HepG2 (cell line): ENCODE measurements at regions not wholly inside any gene's neighbourhood (a gene's known extent, or its start where the extent isn't known, plus 50 kb on each side); places are given as distances from the start of the nearest gene placed in this dataset.

Experiments used
- ATAC-seq: fragments of 200-7000 bp; cut with Tn5 transposase; 3 replicates; pipeline ENCODE4 v1.9.1; 2020; ENCODE audit warnings: mild to moderate bottlenecking, moderate library complexity
- BruUV-seq: library from RNA; stranded (reverse); fragments of 400-500 nt; replicated peaks from 2 replicates; lab custom pipeline; 2021; lab: Mats Ljungman, UMichigan
- CTCF ChIA-PET: fragments of 300-600 bp; formaldehyde crosslinking; extraction: SDS; loops from one replicate; lab custom pipeline; 2021; ENCODE audit warnings: low total read pairs, inconsistent platforms, low intra/inter-chr PET ratio; lab: Yijun Ruan, JAX
- POLR2A ChIA-PET: fragments of 350-600 bp; sonication (Branson Sonifier 250); formaldehyde crosslinking; loops from one replicate; lab custom pipeline; 2020; ENCODE audit warnings: antibody characterized with exemption, inconsistent platforms; lab: Yijun Ruan, JAX
- DNase-seq: peaks from one replicate; pipeline ENCODE4 v3.0.0-alpha.2; 2015; ENCODE audit warnings: low spot score
- FAIRE-seq: peaks from 3 replicates; lab custom pipeline; 2011; peaks lifted over from hg19 to GRCh38; lab: Jason Lieb, UNC
- H2AFZ ChIP-seq: one replicate; pipeline ENCODE4 v1.6.1; 2011; ENCODE audit warnings: low read length, inconsistent platforms
- H3K27ac ChIP-seq: fragments of 300-600 bp; 3 replicates; pipeline ENCODE4 v1.8.0; 2011; ENCODE audit warnings: mixed run types, mild to moderate bottlenecking, mixed read lengths, low read length, inconsistent platforms; ENCODE audit not compliant: insufficient read depth; ENCODE audit errors: extremely low read length
- H3K27me3 ChIP-seq, 2 experiments: fragments of 200-600 bp in 1 of 2; 2 replicates in 1 of 2; 3 replicates in 1 of 2; pipeline versions ENCODE4 v1.6.0 to v1.8.0; 2011; ENCODE audit warnings: low read length in 2 of 2, mild to moderate bottlenecking in 2 of 2, moderate library complexity in 2 of 2, inconsistent platforms in 1 of 2; ENCODE audit not compliant: insufficient read depth in 2 of 2, control insufficient read depth in 1 of 2
- H3K36me3 ChIP-seq, 2 experiments: fragments of 200-600 bp in 1 of 2; replicated peaks in 1 of 2; 2 replicates in 1 of 2; 3 replicates in 1 of 2; pipeline versions ENCODE4 v1.5.1 to v1.8.0; 2011; ENCODE audit warnings: low read length in 2 of 2, inconsistent platforms in 1 of 2; ENCODE audit not compliant: insufficient read depth in 2 of 2, control insufficient read depth in 1 of 2
- H3K4me1 ChIP-seq: 2 replicates; pipeline ENCODE4 v1.5.1; 2012; ENCODE audit warnings: low read length, inconsistent platforms; ENCODE audit not compliant: insufficient read depth
- H3K4me2 ChIP-seq: 2 replicates; pipeline ENCODE4 v1.6.0; 2011; ENCODE audit warnings: low read depth, low read length, inconsistent platforms
- H3K4me3 ChIP-seq, 3 experiments: fragments of 200-600 bp in 1 of 3; sonication (generic), shearing (Covaris generic) in 1 of 3; replicated peaks in 1 of 3; 2 replicates each; pipeline ENCODE4 v1.5.1; 2011 to 2016; ENCODE audit warnings: low read length in 3 of 3, inconsistent platforms in 2 of 3, low read depth in 2 of 3, mild to moderate bottlenecking in 2 of 3, control low read depth in 1 of 3, mixed read lengths in 1 of 3; ENCODE audit not compliant: insufficient read depth in 1 of 3
- H3K79me2 ChIP-seq: one replicate; pipeline ENCODE4 v1.6.1; 2011; ENCODE audit warnings: low read length, inconsistent platforms; ENCODE audit not compliant: insufficient read depth
- H3K9ac ChIP-seq: 2 replicates; pipeline ENCODE4 v1.6.0; 2011; ENCODE audit warnings: mild to moderate bottlenecking, low read depth, low read length, inconsistent platforms; ENCODE audit not compliant: insufficient read depth
- H3K9me3 ChIP-seq: 2 replicates; pipeline ENCODE4 v1.5.1; 2012; ENCODE audit warnings: mild to moderate bottlenecking, low read length
- H4K20me1 ChIP-seq: 2 replicates; pipeline ENCODE4 v1.6.0; 2011; ENCODE audit warnings: inconsistent platforms, mild to moderate bottlenecking, low read length, moderate library complexity; ENCODE audit not compliant: insufficient read depth
- EP300 ChIP-seq, 3 experiments: sonication (generic) in 1 of 3; formaldehyde crosslinking in 1 of 3; IDR thresholded peaks; 2 replicates each; pipeline versions ENCODE4 v1.5.1 to v1.6.1; 2011 to 2020; ENCODE audit warnings: low read depth in 2 of 3, low read length in 2 of 3, borderline replicate concordance in 1 of 3, improper control_type of control experiment in 1 of 3, mild to moderate bottlenecking in 1 of 3, missing genetic modification reagents in 1 of 3, moderate library complexity in 1 of 3
- HNRNPK ChIP-seq: fragments of 200-400 bp; formaldehyde crosslinking; IDR thresholded peaks from 2 replicates; pipeline ENCODE4 v1.6.1; 2018; ENCODE audit warnings: low read length, low read depth, moderate library complexity, mild to moderate bottlenecking; ENCODE audit not compliant: poor library complexity, severe bottlenecking
- MTF2 ChIP-seq: sonication (generic); formaldehyde crosslinking; IDR thresholded peaks from 2 replicates; pipeline ENCODE4 v1.5.0; 2020; ENCODE audit warnings: missing genetic modification reagents, borderline replicate concordance
- NR2F1 ChIP-seq, 2 experiments: fragments of 450-650 bp in 1 of 2; formaldehyde crosslinking in 1 of 2; IDR thresholded peaks; 2 replicates each; pipeline versions ENCODE4 v1.5.0 to v1.6.1; 2016 to 2020; ENCODE audit warnings: mild to moderate bottlenecking in 1 of 2, missing compliant biosample characterization in 1 of 2, missing genetic modification reagents in 1 of 2, moderate library complexity in 1 of 2
- SKI ChIP-seq: fragments of 450-650 bp; IDR thresholded peaks from one replicate; pipeline ENCODE4 v1.6.1; 2018; ENCODE audit warnings: mild to moderate bottlenecking; ENCODE audit not compliant: partially characterized antibody
- ZNF335 ChIP-seq: sonication (generic); formaldehyde crosslinking; IDR thresholded peaks from 2 replicates; pipeline ENCODE4 v1.4.0; 2020; ENCODE audit warnings: missing genetic modification reagents
- ZNF776 ChIP-seq: sonication (generic); formaldehyde crosslinking; IDR thresholded peaks from 2 replicates; pipeline ENCODE4 v1.4.0; 2020; ENCODE audit warnings: mild to moderate bottlenecking, missing genetic modification reagents
- WGBS: methylation state at CpG from one replicate; pipeline ENCODE4 v1.1.6; 2017; ENCODE audit warnings: low lambda C conversion rate; 5-methylcytosine and 5-hydroxymethylcytosine counted together
- in situ Hi-C: cut with HindIII; loops from 2 replicates; pipeline ENCODE4 v1.10.0; 2017; ENCODE audit warnings: low pct_unique_long_range_greater_than_20kb; ENCODE audit not compliant: extremely low pct_ligation_motif_present
- intact Hi-C: fragments of 100-400 bp; cut with micrococcal nuclease; formaldehyde crosslinking; loops from one replicate; pipeline ENCODE4 v1.10.0; 2022; ENCODE audit not compliant: unreplicated experiment
- TF ChIP-seq, protein P1 (sequence below): sonication (generic); formaldehyde crosslinking; IDR thresholded peaks from 2 replicates; pipeline ENCODE4 v1.4.0; 2020; ENCODE audit warnings: missing genetic modification reagents, borderline replicate concordance
- TF ChIP-seq, protein P2 (sequence below): IDR thresholded peaks from 2 replicates; pipeline ENCODE4 v1.6.1; 2012; ENCODE audit warnings: low read length, improper control_type of control experiment

DNA sequence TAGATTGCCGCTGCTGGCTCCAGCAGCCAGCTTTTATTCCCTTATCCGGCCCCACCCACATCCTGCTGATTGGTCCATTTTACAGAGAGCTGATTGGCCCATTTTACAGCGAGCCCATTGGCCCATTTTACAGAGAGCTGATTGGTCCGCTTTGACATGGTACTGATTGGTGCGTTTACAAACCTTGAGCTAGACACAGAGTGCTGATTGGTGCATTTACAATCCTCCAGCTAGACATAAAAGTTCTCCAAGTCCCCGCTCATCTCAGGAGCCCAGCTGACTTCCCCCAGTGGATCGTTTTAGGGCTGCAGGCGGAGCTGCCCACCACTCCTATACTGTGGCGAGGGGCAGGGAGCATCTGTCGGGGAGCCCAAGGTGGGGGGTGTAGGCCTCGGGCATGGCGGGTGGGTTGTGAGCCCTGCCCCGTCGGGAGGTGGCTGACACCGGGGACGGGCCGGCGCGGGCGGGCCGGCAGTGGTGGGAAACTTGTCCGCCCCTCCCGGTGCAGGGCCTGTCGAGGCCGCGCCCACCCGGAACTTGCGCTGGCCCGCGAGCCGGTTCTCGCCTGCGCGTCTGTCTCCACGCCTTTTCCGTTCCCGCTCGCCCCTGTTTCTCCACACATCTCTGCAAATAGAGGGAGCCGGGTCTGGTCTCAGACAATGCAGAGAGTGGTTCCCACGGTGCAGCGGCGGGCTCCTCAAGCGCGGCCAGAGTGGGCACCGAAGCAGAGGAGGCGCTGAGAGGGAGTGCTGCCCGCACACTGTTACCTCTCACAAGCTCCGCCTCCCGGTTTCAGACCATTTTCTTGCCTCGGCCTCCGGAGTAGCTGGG, 86.1 kb upstream of the STMND1 start:
- 82% methylated on average over 51 of the region's 51 CpGs for WGBS
- H2AFZ ChIP-seq = no peak overlapping the region
- no peaks in the 10 kb centered on the region for H4K20me1 ChIP-seq
- BruUV-seq = no TSS peak
- no peak for ATAC-seq
- CTCF ChIA-PET = no interaction called here
- no peaks in the 10 kb centered on the region for H3K79me2 ChIP-seq
- TF ChIP-seq ZNF776 (CRISPR knock-in tag) (no peak), EP300 (IDR thresholded peaks at IDR 0.05; ENCODE audit: low read depth in 2 of 2, low read length in 2 of 2) (no peak), EP300 (CRISPR knock-in tag; IDR thresholded peaks at IDR 0.05; ENCODE audit: borderline replicate concordance) (no peak), MTF2 (CRISPR knock-in tag) (no peak), SKI (no peak), HNRNPK (no peak)
- no peak for FAIRE-seq
- intact Hi-C loops (no loop called here), in situ Hi-C loops (no loop called here)
- no peak for DNase-seq
- H3K9ac ChIP-seq = no peak overlapping the region
- H3K4me2 ChIP-seq = no peak overlapping the region
- H3K4me1 ChIP-seq = peaks cover 3% of the 10 kb centered on the region
- H3K27me3 ChIP-seq = peaks cover 0 to 6% of the 10 kb centered on the region in 2 experiments; a peak in 2 of 5 replicates
- H3K4me3 ChIP-seq = no peak overlapping the region
- no peak overlapping the region for H3K27ac ChIP-seq
- POLR2A ChIA-PET = no interaction called here
- H3K36me3 ChIP-seq = no peaks in the 10 kb centered on the region
- no peaks in the 10 kb centered on the region for H3K9me3 ChIP-seq

DNA sequence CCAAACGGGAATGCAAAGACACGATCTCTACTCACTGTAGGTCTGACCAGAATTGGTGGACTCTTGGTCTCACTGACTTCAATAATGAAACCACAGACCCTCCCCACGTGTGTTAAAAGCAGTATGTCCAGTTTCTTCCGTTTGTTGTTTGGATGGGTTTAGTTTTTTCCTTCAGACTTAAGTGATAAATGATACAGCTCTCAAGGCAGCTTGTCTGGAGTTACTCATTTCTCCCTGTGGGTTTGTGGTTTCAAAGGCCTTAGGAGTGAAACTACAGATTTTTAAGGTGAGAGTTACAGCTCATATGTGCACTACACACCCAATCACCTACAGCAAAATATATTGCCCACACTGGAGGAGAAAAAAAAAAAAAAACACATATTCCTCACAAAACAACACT, 86.7 kb upstream of the STMND1 start:
- Histone ChIP-seq H3K9ac (no peak overlapping the region), H4K20me1 (no peaks in the 10 kb centered on the region), H3K4me3 (no peak overlapping the region), H3K4me2 (no peak overlapping the region), H3K27ac (no peak overlapping the region), H3K9me3 (no peaks in the 10 kb centered on the region), H2AFZ (no peak overlapping the region), H3K27me3 (peaks cover 0 to 6% of the 10 kb centered on the region in 2 experiments; a peak in 2 of 5 replicates), H3K4me1 (no peaks in the 10 kb centered on the region), H3K36me3 (no peaks in the 10 kb centered on the region), H3K79me2 (no peaks in the 10 kb centered on the region)
- in situ Hi-C loops (no loop called here), intact Hi-C loops (no loop called here)
- CTCF ChIA-PET = no interaction called here
- FAIRE-seq (no peak), DNase-seq (no peak), ATAC-seq (no peak; the same call in 2 of the 3 replicates)
- no TSS peak for BruUV-seq
- WGBS = 22% methylated on average over 4 of the region's 4 CpGs
- POLR2A ChIA-PET = no interaction called here
- TF ChIP-seq, protein P1, sequence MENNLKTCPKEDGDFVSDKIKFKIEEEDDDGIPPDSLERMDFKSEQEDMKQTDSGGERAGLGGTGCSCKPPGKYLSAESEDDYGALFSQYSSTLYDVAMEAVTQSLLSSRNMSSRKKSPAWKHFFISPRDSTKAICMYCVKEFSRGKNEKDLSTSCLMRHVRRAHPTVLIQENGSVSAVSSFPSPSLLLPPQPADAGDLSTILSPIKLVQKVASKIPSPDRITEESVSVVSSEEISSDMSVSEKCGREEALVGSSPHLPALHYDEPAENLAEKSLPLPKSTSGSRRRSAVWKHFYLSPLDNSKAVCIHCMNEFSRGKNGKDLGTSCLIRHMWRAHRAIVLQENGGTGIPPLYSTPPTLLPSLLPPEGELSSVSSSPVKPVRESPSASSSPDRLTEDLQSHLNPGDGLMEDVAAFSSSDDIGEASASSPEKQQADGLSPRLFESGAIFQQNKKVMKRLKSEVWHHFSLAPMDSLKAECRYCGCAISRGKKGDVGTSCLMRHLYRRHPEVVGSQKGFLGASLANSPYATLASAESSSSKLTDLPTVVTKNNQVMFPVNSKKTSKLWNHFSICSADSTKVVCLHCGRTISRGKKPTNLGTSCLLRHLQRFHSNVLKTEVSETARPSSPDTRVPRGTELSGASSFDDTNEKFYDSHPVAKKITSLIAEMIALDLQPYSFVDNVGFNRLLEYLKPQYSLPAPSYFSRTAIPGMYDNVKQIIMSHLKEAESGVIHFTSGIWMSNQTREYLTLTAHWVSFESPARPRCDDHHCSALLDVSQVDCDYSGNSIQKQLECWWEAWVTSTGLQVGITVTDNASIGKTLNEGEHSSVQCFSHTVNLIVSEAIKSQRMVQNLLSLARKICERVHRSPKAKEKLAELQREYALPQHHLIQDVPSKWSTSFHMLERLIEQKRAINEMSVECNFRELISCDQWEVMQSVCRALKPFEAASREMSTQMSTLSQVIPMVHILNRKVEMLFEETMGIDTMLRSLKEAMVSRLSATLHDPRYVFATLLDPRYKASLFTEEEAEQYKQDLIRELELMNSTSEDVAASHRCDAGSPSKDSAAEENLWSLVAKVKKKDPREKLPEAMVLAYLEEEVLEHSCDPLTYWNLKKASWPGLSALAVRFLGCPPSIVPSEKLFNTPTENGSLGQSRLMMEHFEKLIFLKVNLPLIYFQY = no peak
- TF ChIP-seq, protein P2, sequence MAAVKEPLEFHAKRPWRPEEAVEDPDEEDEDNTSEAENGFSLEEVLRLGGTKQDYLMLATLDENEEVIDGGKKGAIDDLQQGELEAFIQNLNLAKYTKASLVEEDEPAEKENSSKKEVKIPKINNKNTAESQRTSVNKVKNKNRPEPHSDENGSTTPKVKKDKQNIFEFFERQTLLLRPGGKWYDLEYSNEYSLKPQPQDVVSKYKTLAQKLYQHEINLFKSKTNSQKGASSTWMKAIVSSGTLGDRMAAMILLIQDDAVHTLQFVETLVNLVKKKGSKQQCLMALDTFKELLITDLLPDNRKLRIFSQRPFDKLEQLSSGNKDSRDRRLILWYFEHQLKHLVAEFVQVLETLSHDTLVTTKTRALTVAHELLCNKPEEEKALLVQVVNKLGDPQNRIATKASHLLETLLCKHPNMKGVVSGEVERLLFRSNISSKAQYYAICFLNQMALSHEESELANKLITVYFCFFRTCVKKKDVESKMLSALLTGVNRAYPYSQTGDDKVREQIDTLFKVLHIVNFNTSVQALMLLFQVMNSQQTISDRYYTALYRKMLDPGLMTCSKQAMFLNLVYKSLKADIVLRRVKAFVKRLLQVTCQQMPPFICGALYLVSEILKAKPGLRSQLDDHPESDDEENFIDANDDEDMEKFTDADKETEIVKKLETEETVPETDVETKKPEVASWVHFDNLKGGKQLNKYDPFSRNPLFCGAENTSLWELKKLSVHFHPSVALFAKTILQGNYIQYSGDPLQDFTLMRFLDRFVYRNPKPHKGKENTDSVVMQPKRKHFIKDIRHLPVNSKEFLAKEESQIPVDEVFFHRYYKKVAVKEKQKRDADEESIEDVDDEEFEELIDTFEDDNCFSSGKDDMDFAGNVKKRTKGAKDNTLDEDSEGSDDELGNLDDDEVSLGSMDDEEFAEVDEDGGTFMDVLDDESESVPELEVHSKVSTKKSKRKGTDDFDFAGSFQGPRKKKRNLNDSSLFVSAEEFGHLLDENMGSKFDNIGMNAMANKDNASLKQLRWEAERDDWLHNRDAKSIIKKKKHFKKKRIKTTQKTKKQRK = no peak
- TF ChIP-seq NR2F1 (CRISPR knock-in tag; IDR thresholded peaks at IDR 0.05) = no peak
- TF ChIP-seq ZNF335 (CRISPR knock-in tag) = no peak
